ENCODE measurements at regions not wholly inside any gene's neighbourhood (a gene's known extent, or its start where the extent isn't known, plus 50 kb on each side); places are given as distances from the start of the nearest gene placed in this dataset.

DNA sequence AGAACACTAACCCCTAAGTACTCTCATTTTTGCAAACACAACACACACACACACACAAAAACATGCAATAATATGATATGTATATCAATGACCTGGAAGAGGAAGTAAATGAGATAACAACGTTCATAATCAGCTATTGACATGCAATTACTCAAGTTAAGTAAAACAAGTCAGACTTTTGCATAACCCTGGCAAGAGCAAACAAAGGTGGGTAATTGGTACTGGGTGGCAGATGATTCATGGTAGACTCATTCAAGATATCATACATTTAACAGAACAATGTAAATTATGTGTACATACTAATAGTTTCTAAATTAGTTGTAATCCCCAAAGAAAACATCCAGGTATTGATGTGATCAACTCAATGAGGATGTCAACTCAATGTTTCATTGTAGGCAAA lies 508.8 kb downstream of the DACH1 start:
- no peak for TF ChIP-seq CTCF (IDR thresholded peaks at IDR 0.05)
- TF ChIP-seq POLR2A (IDR thresholded peaks at IDR 0.05): no peak
